ENCODE measurements at regions not wholly inside any gene's neighbourhood (a gene's known extent, or its start where the extent isn't known, plus 50 kb on each side); places are given as distances from the start of the nearest gene placed in this dataset.

DNA sequence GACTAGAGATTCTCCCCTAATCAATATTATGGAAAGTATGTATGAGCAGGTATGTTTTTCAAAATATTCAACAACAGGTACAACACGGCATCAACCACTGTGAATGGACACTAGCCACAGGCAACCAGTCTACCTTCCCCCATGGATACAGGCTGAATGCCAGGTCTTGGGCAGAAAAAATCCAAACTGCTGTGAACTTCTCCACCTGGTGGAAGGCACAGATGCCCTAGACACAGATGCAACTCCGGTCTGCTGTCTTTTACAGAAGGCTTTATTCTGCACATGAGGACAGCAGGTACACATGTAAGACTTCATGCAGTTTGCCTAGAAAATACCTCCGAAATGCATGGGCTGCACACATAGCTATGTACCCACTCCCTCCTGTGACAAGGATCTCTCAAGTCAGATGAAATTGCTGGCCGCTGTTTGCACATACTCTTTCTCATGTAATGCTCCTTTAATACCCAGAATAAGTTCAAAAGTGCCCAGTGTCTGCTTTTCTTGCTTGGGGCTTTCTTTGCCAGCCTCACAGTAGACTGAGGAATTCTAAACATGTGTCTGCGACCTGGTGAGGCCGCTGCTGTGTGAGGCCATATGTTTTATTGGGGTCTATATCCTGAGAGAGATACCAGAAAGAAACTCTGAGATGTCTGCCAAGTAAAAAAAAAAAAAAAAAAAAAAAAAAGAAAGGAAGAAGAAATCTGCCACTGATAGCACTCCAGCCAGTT lies 325.9 kb downstream of the FOXO1 start:
- no peak overlapping the region for H3K4me2 ChIP-seq (ENCODE audit: insufficient read depth, low read length)
- H3K4me1 ChIP-seq (replicated peaks in 1 of 2; ENCODE audit: control insufficient read depth in 2 of 2, insufficient read depth in 2 of 2, low read length in 2 of 2) = no peaks in the 10 kb centered on the region
- no peaks in the 10 kb centered on the region for H3K9me1 ChIP-seq (ENCODE audit: control insufficient read depth, insufficient read depth, low read length)
- H2AFZ ChIP-seq (ENCODE audit: low read depth, low read length) = no peak overlapping the region
- H3K79me2 ChIP-seq (ENCODE audit: control insufficient read depth, insufficient read depth, low read length) = no peaks in the 10 kb centered on the region
- DNase-seq (ENCODE audit: extremely low read depth in 1 of 4, low spot score in 3 of 4) (no peak), ATAC-seq (no peak), FAIRE-seq (no peak)
- H3K4me3 ChIP-seq = no peak overlapping the region
- H3K9me3 ChIP-seq (replicated peaks; ENCODE audit: control insufficient read depth, insufficient read depth, low read depth, low read length) = no peaks in the 10 kb centered on the region
- BruUV-seq (replicated peaks) = no TSS peak
- ChIA-PET POLR2A (no interaction called here), CTCF (ENCODE audit: low intra/inter-chr PET ratio) (no interaction called here)
- H3K36me3 ChIP-seq (ENCODE audit: control insufficient read depth, insufficient read depth, low read length) = no peaks in the 10 kb centered on the region
- intact Hi-C loops (cut with micrococcal nuclease) (no loop called here), in situ Hi-C loops (cut with MboI) (no loop called here)
- H3K9ac ChIP-seq (ENCODE audit: insufficient read depth in 1 of 2, low read depth in 2 of 2, low read length in 2 of 2) = no peak overlapping the region
- WGBS (ENCODE audit: insufficient coverage, low coverage, missing lambda C conversion rate) = 8% methylated on average over 4 of the region's 6 CpGs
- H4K20me1 ChIP-seq (replicated peaks; ENCODE audit: control insufficient read depth, insufficient read depth, low read length) = no peaks in the 10 kb centered on the region
- no peak for TF ChIP-seq FOXJ2 (tag; IDR thresholded peaks at IDR 0.05)
- no peak for TF ChIP-seq NFE2L1 (tag; IDR thresholded peaks at IDR 0.05; ENCODE audit: borderline replicate concordance, low read depth)
- no peak for TF ChIP-seq MYBL2 (IDR thresholded peaks at IDR 0.05; ENCODE audit: low read depth)
- no peak for TF ChIP-seq MYBL2 (CRISPR knock-in tag; IDR thresholded peaks at IDR 0.05; ENCODE audit: borderline replicate concordance)
- TF ChIP-seq CXXC5 (CRISPR knock-in tag; IDR thresholded peaks at IDR 0.05) = no peak
- no peak for TF ChIP-seq ZNF133 (CRISPR knock-in tag; IDR thresholded peaks at IDR 0.05)
- TF ChIP-seq TOE1 (IDR thresholded peaks at IDR 0.05; ENCODE audit: borderline replicate concordance) = no peak
- no peak for TF ChIP-seq TOE1 (CRISPR knock-in tag; IDR thresholded peaks at IDR 0.05; ENCODE audit: borderline replicate concordance, low read depth)
- no peak for TF ChIP-seq CHD2 (IDR thresholded peaks at IDR 0.05; ENCODE audit: low read depth, low read length)
- TF ChIP-seq SAP30 (IDR thresholded peaks at IDR 0.05; ENCODE audit: borderline replicate concordance, insufficient read depth, low read depth, low read length, poor library complexity, severe bottlenecking) = no peak
- TF ChIP-seq TAL1 (IDR thresholded peaks at IDR 0.05) = no peak
- TF ChIP-seq ARNT (IDR thresholded peaks at IDR 0.05) = no peak
- TF ChIP-seq, protein P1, sequence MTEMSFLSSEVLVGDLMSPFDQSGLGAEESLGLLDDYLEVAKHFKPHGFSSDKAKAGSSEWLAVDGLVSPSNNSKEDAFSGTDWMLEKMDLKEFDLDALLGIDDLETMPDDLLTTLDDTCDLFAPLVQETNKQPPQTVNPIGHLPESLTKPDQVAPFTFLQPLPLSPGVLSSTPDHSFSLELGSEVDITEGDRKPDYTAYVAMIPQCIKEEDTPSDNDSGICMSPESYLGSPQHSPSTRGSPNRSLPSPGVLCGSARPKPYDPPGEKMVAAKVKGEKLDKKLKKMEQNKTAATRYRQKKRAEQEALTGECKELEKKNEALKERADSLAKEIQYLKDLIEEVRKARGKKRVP (CRISPR knock-in tag; IDR thresholded peaks at IDR 0.05) = no peak
- no peak for TF ChIP-seq HMG20B (CRISPR knock-in tag; IDR thresholded peaks at IDR 0.05)
- TF ChIP-seq HNRNPL (IDR thresholded peaks at IDR 0.05; ENCODE audit: low read depth, low read length) = no peak
- TF ChIP-seq SRSF7 (optimal IDR thresholded peaks at IDR 0.05; ENCODE audit: low read depth, low read length) = no peak
- TF ChIP-seq, protein P2, sequence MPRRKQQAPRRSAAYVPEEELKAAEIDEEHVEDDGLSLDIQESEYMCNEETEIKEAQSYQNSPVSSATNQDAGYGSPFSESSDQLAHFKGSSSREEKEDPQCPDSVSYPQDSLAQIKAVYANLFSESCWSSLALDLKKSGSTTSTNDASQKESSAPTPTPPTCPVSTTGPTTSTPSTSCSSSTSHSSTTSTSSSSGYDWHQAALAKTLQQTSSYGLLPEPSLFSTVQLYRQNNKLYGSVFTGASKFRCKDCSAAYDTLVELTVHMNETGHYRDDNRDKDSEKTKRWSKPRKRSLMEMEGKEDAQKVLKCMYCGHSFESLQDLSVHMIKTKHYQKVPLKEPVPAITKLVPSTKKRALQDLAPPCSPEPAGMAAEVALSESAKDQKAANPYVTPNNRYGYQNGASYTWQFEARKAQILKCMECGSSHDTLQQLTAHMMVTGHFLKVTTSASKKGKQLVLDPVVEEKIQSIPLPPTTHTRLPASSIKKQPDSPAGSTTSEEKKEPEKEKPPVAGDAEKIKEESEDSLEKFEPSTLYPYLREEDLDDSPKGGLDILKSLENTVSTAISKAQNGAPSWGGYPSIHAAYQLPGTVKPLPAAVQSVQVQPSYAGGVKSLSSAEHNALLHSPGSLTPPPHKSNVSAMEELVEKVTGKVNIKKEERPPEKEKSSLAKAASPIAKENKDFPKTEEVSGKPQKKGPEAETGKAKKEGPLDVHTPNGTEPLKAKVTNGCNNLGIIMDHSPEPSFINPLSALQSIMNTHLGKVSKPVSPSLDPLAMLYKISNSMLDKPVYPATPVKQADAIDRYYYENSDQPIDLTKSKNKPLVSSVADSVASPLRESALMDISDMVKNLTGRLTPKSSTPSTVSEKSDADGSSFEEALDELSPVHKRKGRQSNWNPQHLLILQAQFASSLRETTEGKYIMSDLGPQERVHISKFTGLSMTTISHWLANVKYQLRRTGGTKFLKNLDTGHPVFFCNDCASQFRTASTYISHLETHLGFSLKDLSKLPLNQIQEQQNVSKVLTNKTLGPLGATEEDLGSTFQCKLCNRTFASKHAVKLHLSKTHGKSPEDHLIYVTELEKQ (CRISPR knock-in tag; IDR thresholded peaks at IDR 0.05) = no peak
- H3K27ac ChIP-seq (ENCODE audit: extremely low read depth, low read depth, low read length) = no peak overlapping the region
- H3K27me3 ChIP-seq (ENCODE audit: control insufficient read depth in 2 of 2, insufficient read depth in 2 of 2, low read length in 2 of 2) = peaks cover 0 to 5% of the 10 kb centered on the region in 2 experiments; a peak in 2 of 5 replicates
